ENCODE measurements at regions not wholly inside any gene's neighbourhood (a gene's known extent, or its start where the extent isn't known, plus 50 kb on each side); places are given as distances from the start of the nearest gene placed in this dataset.

DNA sequence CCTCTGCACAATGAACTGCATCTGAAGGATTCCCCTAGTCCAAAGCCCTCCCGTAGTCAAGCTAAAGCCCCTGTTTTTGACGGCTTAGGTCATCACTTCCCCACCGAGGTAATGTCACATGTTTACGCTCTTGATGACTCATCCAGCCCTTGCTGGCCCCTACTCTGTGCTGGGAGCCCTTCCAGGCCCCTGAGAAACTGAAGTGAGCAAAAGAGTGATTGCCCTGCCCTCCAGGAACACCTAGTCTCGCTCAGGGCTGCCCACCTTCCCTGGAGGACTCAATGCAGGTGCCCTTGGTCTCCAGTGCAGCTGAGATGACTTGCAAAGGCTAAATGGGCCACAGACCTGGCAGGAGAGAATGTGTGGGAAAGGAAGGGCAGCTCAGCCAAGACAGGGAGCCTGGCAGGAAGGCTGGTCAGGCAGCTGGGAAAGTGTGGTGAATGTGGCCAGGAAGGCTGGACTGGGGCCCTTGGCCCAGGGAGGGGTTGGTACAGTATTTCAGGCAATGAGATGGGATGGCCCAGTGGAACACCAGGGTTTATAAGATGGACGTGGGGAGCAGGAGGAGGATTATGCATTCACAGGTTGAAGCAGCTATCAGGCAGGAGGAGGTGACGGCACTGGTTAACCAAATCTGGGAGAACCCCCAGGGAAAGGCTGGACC is 345.6 kb downstream of the NPHP4 start:
- TF ChIP-seq, protein P1, sequence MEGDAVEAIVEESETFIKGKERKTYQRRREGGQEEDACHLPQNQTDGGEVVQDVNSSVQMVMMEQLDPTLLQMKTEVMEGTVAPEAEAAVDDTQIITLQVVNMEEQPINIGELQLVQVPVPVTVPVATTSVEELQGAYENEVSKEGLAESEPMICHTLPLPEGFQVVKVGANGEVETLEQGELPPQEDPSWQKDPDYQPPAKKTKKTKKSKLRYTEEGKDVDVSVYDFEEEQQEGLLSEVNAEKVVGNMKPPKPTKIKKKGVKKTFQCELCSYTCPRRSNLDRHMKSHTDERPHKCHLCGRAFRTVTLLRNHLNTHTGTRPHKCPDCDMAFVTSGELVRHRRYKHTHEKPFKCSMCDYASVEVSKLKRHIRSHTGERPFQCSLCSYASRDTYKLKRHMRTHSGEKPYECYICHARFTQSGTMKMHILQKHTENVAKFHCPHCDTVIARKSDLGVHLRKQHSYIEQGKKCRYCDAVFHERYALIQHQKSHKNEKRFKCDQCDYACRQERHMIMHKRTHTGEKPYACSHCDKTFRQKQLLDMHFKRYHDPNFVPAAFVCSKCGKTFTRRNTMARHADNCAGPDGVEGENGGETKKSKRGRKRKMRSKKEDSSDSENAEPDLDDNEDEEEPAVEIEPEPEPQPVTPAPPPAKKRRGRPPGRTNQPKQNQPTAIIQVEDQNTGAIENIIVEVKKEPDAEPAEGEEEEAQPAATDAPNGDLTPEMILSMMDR (IDR thresholded peaks at IDR 0.05; ENCODE audit: low read depth, low read length, poor library complexity, severe bottlenecking), result no peak
- no peak for TF ChIP-seq EZH2phosphoT487 (IDR thresholded peaks at IDR 0.05; ENCODE audit: borderline replicate concordance, low read length)

All from DOHH2 (cell line).